WI38 (cell line): ENCODE measurements at regions not wholly inside any gene's neighbourhood (a gene's known extent, or its start where the extent isn't known, plus 50 kb on each side); places are given as distances from the start of the nearest gene placed in this dataset.

ENCODE experiments used
- H3K4me3 ChIP-seq: 2 replicates; pipeline ENCODE4 v1.5.1; 2011; ENCODE audit warnings: low read depth, mild to moderate bottlenecking, control low read depth, low read length
- TF ChIP-seq, protein P1 (sequence below): IDR thresholded peaks from 2 replicates; pipeline ENCODE4 v1.5.1; 2012; ENCODE audit warnings: low read depth, mild to moderate bottlenecking, control low read depth, low read length

DNA sequence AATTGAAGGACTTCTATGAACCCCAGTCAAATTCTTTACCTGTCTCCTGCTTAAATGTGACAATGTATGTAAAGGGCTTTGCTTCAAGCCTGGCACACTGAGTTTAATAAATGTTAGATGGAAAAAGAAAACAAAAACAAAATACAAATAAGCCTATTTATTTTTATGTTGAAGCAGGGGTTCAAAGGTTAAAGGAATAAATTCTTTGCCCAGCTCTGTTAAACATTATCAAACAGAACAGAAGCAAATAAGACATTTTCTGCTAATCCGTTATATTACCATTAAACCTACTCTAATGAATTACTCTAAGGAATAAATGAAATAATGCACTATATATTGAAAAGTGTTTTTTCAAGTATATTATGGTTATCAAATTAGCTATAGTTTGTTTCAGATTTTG is 182.5 kb upstream of the CEP162 start:
- H3K4me3 ChIP-seq: no peak overlapping the region
- TF ChIP-seq, protein P1, sequence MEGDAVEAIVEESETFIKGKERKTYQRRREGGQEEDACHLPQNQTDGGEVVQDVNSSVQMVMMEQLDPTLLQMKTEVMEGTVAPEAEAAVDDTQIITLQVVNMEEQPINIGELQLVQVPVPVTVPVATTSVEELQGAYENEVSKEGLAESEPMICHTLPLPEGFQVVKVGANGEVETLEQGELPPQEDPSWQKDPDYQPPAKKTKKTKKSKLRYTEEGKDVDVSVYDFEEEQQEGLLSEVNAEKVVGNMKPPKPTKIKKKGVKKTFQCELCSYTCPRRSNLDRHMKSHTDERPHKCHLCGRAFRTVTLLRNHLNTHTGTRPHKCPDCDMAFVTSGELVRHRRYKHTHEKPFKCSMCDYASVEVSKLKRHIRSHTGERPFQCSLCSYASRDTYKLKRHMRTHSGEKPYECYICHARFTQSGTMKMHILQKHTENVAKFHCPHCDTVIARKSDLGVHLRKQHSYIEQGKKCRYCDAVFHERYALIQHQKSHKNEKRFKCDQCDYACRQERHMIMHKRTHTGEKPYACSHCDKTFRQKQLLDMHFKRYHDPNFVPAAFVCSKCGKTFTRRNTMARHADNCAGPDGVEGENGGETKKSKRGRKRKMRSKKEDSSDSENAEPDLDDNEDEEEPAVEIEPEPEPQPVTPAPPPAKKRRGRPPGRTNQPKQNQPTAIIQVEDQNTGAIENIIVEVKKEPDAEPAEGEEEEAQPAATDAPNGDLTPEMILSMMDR: no peak

DNA sequence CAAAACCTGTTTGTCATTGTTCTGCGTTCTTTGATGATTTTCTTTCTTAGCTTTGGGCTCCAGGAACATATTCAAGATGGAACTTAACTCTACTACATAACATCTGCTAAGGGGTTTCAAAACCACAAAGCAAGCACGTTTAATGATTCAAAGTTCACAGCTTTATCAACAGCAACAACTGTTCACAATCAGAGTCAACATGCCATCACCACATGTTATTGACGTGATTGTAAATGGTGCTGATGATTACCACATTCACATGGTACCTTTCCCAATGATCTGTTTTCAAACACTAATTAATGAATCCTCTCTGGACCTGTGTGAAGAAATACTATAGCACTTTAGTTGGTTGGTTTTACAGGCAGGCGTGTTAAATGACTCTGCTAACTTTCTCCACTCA is 180.6 kb upstream of the CEP162 start:
- TF ChIP-seq, protein P1: no peak
- H3K4me3 ChIP-seq: no peak overlapping the region

GRCh38 chr6:84403545-84403944 is 176.1 kb upstream of the CEP162 start:
- TF ChIP-seq, protein P1: no peak

GRCh38 chr6:84399003-84399402 is 171.6 kb upstream of the CEP162 start:
- TF ChIP-seq, protein P1: no peak
- H3K4me3 ChIP-seq: no peak overlapping the region

More at GRCh38 chr6:84403545-84403944, 176.1 kb upstream of the CEP162 start:
- H3K4me3 ChIP-seq: no peak overlapping the region

DNA sequence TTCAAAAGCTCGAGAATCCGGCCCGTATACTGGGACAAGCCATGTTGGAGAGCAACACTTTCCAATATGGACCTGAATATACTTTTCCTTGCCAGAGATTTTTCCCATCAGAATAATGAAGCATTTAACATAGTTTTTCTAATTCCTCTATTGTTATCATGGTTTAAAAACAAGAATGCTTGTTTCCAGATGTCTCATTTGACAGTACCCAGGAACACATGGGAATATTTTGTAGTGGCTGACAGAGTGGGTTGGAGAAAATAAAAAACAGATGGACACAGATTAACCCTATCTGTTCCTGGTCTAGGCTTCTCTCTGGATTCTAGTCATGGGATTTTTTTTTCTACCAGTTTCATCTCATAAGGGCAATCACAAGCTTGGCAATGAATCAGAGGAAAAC is 164.8 kb upstream of the CEP162 start:
- no peak overlapping the region for H3K4me3 ChIP-seq
- TF ChIP-seq, protein P1: no peak

DNA sequence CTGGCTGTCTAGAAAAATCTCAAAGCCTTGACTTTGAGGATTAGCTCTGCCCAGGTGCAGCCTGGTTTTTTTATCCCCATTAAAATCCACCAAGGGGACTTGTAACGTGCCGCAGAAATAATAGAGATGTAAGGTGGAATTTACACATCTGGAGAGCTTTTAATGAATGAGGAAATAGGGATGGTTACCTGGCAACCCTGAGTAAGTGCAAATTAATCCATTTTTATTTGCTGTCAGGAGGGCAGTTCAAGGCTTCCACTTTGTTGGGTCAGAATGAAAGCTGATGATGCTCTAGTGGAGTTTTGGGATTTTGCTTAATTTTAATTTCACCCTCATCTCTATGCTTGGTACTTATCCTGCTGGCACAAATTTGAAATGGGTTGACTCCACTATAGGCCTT is 163.4 kb upstream of the CEP162 start:
- TF ChIP-seq, protein P1: no peak

GRCh38 chr6:84390334-84390733 is 162.9 kb upstream of the CEP162 start:
- TF ChIP-seq, protein P1: no peak
- H3K4me3 ChIP-seq: no peak overlapping the region

More for the DNA sequence above, 163.4 kb upstream of the CEP162 start:
- H3K4me3 ChIP-seq: no peak overlapping the region
